ENCODE measurements at regions not wholly inside any gene's neighbourhood (a gene's known extent, or its start where the extent isn't known, plus 50 kb on each side); places are given as distances from the start of the nearest gene placed in this dataset.
"Not testable (repeated sequence)": the region's sequence is repeated elsewhere in the genome, so short reads cannot be mapped to it uniquely, and the experiment has no call there.

DNA sequence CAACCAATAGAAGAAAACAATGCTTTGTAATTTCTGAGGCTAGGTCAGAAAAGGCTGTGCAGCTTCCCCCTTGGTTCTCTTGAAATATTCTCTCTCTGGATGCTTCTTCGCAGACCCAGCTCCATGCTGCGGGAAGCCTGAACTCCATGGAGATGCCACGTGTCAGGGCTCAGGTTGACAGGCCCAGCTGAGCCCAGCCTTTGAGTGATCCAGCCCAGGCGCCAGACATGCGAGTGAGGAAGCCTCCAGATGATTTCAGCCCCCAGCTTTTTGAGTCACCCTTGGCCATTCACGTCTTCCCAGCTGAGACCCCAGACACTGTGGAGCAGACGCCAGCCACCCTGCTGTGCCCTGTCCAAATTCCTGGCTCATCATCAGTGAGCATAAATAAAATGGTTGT, 378.4 kb upstream of the NRP1 start:
- no peak for DNase-seq (ENCODE audit: low read depth)
- in situ Hi-C loops (cut with HindIII; ENCODE audit: low pct_unique_long_range_greater_than_20kb, low sequenced_read_pairs): no loop called here

DNA sequence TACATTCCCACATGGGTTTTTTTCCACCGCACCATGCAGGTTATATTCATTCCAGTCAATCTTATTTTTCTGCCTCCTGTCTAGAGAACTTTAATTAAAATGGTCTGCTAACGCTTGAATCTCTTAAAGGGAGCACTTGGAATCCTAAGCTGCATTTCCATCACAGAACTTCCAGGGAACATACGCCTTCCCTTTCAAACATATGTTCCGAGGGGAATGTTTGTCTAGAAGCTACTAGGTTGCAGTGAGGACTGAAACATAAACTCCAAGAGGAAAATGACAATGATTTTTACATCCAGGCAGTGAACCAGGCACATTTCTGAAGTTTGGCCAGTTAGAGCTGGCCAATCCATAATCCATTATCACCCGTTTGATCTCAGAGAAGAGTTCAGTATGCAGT, 375.5 kb upstream of the NRP1 start:
- no peak for DNase-seq (ENCODE audit: low read depth)
- in situ Hi-C loops (cut with HindIII; ENCODE audit: low pct_unique_long_range_greater_than_20kb, low sequenced_read_pairs): no loop called here

DNA sequence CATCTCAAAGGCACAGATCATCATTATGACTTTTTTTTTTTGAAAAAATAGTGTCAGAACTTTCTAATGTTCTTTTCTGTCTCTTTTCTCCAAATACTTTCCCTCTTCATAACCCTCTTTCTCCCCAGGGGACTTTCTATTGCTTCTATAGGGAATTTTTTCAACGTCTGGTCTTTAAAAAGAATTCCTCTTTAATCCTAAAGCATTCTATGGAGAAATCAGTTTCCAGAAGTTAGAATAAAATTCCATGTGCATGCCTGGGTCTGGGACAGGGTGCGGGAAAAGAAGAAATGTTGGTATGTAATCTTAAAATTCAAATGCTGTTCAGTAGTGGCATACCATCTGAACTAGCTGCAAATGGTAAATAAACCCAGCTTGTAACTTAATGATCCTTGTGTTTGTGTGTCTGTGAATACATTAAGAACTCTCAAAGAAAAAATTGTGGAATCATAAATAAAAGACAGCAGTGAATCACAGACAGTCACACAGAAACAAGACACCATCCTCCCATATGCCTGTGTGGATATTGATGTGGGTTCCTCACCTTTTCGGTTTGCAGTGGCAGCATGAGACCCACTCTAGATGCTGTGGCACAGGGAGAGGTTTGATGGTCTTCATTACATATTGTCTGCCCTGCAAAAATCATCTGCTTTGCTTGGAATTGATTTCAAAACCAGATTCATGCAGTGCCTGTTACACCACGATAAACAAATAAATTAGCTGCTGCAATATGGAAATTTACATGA, 374.7 kb upstream of the NRP1 start:
- no peak for DNase-seq (ENCODE audit: low read depth)
- in situ Hi-C loops (cut with HindIII; ENCODE audit: low pct_unique_long_range_greater_than_20kb, low sequenced_read_pairs): no loop called here

DNA sequence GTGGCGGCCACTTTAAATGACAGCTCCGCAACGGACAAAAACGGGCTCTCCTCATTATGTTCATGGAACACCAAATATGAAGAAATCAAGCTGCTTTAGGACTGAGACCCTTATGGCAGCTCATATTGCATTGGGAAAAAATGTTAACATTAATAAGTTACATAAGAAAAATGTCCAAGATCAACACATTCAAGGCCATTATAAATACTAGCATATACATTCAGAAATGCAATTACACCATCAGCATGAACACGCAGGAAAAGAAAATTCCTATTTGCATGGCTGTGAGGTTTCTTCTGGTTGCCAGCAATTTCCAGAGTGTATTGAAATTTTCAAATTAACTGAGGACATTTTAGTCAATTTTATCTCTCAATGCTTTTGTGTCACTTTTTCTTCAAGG, 374.1 kb upstream of the NRP1 start:
- in situ Hi-C loops (cut with HindIII; ENCODE audit: low pct_unique_long_range_greater_than_20kb, low sequenced_read_pairs): no loop called here
- DNase-seq (ENCODE audit: low read depth): no peak

DNA sequence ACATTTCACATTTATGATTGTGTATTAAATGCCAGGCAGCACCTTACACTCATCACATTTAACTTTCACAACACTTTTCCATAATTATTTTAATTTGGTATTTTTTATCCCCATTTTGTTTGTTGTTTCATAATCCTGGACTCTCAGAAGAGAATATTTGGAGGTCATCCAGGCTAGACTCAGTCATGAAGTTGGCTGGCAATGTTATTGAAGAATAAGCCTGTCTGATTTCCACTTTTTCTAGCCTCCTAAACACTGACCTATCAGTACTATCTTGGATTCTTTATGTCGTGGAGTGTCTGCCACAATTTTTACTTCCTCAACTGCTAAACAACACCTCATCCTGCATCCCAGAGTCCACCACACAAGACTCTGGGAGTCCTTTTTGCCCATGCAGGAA, 372.3 kb upstream of the NRP1 start:
- DNase-seq (ENCODE audit: low read depth): no peak
- in situ Hi-C loops (cut with HindIII; ENCODE audit: low pct_unique_long_range_greater_than_20kb, low sequenced_read_pairs): no loop called here

DNA sequence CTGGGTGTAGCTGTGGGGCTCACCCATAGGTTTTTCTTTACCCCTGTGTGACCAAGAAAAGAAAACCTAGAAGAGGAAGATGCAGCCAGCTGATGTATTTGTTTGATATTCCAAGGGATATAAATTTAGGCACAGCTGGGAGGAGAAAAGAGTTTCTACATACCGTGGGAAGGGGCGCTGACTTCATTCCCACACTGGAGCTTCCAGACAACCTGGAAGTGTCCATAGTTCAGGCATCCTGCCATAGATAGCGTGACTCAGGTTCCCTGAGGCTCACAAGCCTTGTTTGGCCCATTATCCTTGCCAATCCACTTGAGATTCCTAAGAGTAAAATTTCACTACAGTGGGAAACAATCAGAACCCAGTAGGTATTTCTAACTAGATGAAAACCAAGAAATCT, 371.7 kb upstream of the NRP1 start:
- in situ Hi-C loops (cut with HindIII; ENCODE audit: low pct_unique_long_range_greater_than_20kb, low sequenced_read_pairs): no loop called here
- no peak for DNase-seq (ENCODE audit: low read depth)

DNA sequence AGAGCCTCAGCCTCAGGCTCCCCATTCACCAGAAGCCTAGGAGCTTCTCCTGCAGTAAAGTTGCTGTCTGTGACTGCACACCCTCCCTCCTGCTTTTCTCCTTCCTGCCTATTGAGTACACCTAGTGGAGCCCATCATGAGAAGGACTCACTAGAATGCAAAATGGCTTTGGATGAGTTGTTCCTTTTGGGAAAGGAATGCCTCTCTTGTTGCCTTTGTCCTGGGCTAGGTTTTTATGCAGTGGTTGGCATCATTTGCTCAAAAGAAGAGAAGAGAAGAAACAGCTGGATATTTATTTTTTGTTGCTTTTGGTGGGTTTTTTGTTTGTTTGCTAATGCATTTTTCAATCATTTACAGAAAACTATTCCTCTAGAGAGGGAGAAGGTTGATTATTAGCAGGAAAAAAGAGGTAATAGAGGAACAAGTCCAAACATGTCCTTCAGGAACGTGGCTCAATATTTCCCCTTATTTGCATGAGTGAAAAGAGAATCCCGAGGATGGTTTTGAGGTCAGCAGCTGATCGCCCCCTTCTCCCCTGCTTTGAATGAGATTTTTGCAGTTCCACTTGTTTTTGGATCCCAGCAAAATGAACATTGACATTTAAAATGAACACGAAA, 369.9 kb upstream of the NRP1 start:
- DNase-seq (ENCODE audit: low read depth): peak; percentile 30
- in situ Hi-C loops (cut with HindIII; ENCODE audit: low pct_unique_long_range_greater_than_20kb, low sequenced_read_pairs): no loop called here

DNA sequence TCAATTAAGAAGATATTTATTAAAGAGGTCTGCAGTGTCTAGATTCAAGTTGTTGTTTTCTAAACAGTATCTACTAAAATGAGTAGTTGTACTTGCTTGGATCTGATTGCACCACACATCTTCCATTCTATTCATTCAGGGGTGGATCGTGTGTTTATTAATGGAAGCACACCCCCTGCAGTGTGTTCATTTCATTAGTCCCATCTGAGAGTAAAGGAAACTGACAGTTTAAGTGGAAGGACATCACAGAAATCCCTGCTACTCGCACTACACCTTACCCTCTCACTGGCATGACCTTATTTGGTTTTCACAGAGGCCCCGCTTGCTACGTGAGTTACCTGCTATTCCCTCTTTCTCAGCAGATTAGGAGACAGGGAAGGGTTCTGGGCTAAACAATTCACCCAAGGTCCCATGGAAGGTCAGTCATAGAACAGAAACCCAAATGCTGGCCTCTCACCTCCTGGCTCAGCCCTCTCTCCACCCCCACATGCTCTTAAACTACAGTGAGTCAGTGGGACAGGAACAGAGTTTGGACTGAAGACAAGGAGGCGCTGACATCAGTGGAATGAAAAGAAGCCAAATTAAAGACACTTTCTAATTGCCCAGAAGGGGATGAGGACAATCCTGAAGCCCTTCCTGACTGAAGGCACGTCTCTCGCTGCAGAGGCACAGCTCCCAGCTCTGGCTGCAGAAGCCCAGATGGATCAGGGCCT, 369.2 kb upstream of the NRP1 start:
- no peak for DNase-seq (ENCODE audit: low read depth)

DNA sequence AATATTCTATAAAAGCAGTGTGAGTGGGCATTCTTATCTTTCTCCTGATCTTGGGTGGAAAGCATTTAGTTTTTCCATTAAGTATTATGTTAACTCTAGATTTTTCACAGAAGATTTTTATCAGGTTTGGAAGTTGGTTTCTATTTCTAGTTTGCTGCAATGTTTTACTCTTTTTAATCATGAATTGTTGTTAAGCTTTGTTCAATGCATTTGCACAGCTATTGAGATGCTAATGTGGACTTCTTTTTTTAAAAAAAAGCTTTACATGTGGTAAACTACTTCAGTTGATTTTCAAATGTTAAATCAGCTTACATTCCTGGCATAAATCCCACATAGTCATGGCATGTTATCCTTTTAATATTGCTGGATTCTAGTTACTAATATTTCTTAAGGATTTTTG, 363.6 kb upstream of the NRP1 start:
- in situ Hi-C loops (cut with HindIII; ENCODE audit: low pct_unique_long_range_greater_than_20kb, low sequenced_read_pairs): no loop called here
- DNase-seq (ENCODE audit: low read depth): no peak

More for the DNA sequence above, 369.2 kb upstream of the NRP1 start:
- in situ Hi-C loops (cut with HindIII; ENCODE audit: low pct_unique_long_range_greater_than_20kb, low sequenced_read_pairs): no loop called here

DNA sequence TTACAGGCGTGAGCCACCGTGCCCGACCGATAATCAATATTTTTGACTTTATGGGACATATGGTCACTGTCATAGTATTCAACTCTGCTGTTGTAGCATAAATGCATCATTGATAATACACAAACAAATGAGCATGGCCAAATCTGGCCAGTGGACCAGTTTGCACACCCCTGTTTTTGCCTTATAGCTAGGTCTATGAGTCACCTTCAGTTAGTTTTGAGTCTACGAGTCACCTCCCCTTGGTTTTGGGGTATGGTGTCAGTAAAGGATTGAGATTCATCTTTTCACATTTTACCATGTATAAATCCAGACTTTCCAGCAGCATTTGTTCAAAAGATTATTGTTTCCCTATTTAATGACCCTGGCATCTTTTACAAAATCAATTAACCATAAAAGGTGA, 362.5 kb upstream of the NRP1 start:
- DNase-seq (ENCODE audit: low read depth): no peak
- in situ Hi-C loops (cut with HindIII; ENCODE audit: low pct_unique_long_range_greater_than_20kb, low sequenced_read_pairs): no loop called here

DNA sequence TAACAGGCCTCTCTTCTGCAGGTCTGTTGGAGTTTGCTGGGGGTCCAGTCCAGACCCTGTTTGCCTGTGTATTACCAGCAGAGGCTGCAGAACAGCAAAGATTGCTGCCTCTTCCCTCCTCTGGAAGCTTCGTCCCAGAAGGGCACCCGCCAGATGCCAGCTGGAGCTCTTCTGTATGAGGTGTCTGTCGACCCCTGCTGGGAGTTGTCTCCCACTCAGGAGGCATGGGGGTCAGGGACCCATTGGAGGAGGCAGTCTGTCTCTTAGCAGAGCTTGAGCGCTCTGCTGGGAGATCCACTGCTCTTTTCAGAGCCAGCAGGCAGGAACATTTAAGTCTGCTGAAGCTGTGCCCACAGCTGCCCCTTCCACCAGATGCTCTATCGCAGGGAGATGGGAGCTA, 361.1 kb upstream of the NRP1 start:
- no peak for DNase-seq (ENCODE audit: low read depth)
- in situ Hi-C loops (cut with HindIII; ENCODE audit: low pct_unique_long_range_greater_than_20kb, low sequenced_read_pairs): no loop called here

DNA sequence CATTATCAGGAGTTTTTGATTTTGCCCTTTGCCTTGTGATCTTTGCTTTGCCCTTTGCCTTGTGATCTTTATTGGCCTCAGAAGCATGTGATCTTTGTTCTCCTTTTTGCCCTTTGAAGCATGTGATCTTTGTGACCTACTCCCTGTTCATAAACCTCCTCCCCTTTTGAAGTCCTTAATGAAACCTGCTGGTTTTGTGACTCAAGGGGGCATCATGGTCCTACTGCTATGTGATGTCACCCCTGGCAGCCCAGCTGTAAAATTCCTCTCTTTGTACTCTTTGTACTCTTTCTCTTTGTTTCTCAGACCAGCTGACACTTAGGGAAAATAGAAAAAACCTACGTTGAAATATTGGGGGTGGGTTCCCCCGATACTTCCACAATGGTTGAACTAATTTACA, 356.1 kb upstream of the NRP1 start:
- in situ Hi-C loops (cut with HindIII; ENCODE audit: low pct_unique_long_range_greater_than_20kb, low sequenced_read_pairs); DNase-seq (ENCODE audit: low read depth): not testable (repeated sequence)

DNA sequence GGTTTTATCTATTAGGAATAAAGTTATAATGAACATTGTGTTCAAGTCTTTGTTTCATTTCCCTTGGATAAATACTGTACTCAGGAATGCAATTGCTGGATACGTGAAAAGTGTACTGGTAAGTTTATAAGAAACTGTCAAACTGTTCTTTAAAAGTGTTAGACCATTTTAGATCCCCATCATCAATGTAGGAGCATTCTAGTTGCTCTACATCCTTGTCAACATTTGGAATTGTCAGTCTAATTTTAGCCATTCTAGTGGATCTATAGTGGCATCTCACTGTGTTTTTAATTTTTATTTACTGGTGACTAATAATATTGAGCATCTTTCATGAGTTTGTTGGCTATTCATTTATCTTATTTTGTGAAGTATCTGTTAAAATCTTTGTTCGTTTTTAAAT, 354.0 kb upstream of the NRP1 start:
- in situ Hi-C loops (cut with HindIII; ENCODE audit: low pct_unique_long_range_greater_than_20kb, low sequenced_read_pairs): no loop called here
- DNase-seq (ENCODE audit: low read depth): no peak

DNA sequence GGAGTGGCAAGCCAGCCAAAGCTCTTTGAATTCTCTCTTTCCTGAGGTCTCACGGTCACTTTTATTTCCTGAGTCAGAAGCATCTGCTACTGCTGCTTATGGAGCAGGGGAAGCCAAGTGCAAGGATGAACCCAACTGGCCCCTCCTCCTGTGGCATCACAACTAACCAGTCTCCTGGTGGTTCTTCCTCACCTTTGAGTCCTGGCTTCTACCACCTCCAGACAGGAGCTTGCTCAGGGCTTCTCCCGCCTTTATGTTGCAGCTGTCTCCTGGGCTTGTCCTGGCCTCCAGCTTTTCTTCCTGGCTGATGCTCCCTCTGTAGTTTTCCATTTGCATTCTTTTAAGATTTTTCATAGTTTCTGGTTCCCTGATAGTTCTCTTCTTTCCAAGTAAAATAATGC, 349.7 kb upstream of the NRP1 start:
- no peak for DNase-seq (ENCODE audit: low read depth)
- in situ Hi-C loops (cut with HindIII; ENCODE audit: low pct_unique_long_range_greater_than_20kb, low sequenced_read_pairs): no loop called here

DNA sequence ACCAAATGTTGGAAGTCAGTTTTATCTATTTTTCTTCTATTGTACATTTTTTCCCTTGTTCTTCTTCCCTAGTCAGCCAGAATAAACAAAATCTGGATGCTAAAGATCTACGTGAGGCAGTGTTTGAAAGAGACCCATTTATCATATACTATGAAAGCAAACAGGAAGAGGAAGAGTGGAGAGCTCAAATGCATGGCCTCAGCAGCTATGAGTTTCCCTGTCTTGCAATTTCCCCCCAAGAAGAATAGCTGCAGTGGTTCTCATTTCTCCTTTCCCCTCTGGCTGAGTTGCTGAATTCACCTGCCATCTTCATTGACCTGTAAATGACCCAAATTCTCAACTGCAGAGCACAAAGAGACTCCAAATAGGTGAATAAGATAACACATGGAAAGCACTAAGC, 347.1 kb upstream of the NRP1 start:
- in situ Hi-C loops (cut with HindIII; ENCODE audit: low pct_unique_long_range_greater_than_20kb, low sequenced_read_pairs): no loop called here
- no peak for DNase-seq (ENCODE audit: low read depth)

DNA sequence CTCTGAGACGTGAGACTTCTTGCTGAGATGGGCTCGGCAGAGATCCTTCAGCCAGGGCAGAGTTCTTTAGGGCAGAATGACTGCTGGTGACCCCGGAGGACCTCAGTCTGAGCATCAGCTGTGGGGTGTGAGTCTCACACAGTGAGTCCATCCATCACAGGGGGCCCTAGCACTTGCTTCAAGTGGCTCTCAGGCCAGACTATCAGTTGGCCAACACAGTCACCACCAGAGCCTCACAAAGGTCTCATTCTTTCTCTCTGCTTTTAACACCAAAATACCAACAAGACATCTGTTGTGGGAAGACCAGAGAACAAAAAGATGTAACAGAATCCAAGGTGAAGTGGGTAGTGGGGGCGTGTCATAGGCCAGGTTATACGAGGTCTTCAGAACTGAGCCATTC, 345.6 kb upstream of the NRP1 start:
- DNase-seq (ENCODE audit: low read depth): no peak
- in situ Hi-C loops (cut with HindIII; ENCODE audit: low pct_unique_long_range_greater_than_20kb, low sequenced_read_pairs): no loop called here

DNA sequence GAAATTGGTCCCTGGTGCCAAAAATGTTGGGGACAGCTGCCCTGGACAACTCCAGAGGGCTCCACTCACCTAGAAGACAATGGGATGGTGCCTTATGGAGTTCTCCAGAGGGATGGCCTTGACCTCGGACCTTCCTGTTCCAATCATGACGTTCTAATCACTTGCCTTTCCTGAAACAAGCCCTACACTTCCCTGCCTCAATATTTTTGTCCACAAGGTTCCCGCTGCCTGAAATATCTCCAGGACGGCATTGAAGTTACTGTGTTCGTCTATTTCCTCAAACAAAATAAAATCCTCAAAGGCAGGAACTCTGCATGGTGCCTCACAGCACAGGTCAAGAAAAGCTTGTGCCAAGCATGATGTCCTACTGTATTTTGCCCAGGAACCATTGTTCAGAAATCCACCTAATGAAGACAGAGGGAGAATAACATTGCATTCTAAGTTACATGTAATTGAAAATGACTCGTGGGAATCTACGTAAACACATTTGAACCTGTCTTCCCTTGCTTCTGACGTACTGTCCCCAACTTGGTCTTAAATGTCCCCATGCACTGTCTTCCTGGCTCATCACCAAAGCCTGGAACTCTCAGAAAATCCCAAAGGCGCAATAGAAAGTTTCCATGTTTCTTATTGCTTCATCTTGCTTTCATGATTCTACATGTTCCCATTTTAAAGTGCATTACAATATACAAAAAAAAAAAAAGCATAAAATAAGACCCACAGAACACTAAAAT, 342.3 kb upstream of the NRP1 start:
- in situ Hi-C loops (cut with HindIII; ENCODE audit: low pct_unique_long_range_greater_than_20kb, low sequenced_read_pairs): no loop called here
- DNase-seq (ENCODE audit: low read depth): no peak

DNA sequence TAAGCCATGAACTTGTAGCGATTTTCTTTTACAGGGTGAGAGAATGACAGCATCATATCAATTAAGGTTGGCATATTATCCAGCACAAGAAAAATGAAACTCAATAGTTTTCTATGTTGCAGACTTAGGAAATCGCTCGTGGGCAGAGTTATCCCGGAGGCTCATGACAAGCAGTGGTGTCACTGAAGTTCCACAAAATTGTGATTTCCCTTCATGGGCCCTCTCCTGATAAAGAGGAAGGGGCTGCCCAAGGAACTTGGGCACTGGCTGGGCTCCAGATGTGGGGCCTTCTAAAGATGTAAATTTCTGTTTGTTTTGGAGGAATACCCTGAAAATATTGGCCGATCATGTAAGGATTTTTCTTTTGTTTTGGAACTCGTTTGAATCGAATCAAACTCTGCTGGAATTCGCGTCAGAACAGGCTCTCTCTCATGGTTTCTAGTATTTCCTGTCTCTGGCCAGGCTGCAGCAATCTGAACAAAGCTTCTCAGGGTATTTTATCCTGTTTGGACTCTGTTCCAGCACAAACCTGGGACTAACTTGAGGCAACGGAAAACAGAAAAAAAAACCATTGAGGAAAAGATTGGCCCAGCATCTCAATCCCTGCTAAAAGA, 340.6 kb upstream of the NRP1 start:
- in situ Hi-C loops (cut with HindIII; ENCODE audit: low pct_unique_long_range_greater_than_20kb, low sequenced_read_pairs): no loop called here
- no peak for DNase-seq (ENCODE audit: low read depth)

DNA sequence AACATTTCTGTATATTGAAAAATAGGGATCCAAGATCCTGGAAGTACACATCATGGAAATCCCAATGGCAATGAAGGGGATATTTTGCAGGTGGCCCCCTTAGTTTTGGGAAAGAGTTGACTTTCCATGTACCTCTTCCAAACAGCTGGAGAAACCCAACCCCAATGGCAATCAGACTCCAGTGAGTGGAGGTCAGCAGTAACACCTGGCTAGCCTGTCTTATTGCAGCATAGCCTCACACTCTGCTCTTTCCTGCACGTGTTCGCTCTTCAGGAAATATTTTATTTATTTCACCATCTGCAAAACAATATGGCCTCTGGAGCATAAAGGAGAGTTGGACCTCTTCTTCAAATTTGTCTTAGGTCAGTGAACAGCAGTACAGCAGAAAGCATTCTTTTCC, 340.0 kb upstream of the NRP1 start:
- no peak for DNase-seq (ENCODE audit: low read depth)
- in situ Hi-C loops (cut with HindIII; ENCODE audit: low pct_unique_long_range_greater_than_20kb, low sequenced_read_pairs): no loop called here

All from Caki2 (cell line).